OCI-LY1 (cell line): ENCODE measurements at regions not wholly inside any gene's neighbourhood (a gene's known extent, or its start where the extent isn't known, plus 50 kb on each side); places are given as distances from the start of the nearest gene placed in this dataset.

Source experiments
- EZH2 ChIP-seq: fragments of 200-600 bp; sonication (generic), shearing (Covaris generic); IDR thresholded peaks from 2 replicates; pipeline ENCODE4 v1.8.0; 2017; ENCODE audit warnings: borderline replicate concordance, mixed run types, mild to moderate bottlenecking, antibody characterized with exemption, low read length, moderate library complexity, mixed read lengths
- TF ChIP-seq, protein P1 (sequence below): fragments of 200-600 bp; sonication (generic), shearing (Covaris generic); IDR thresholded peaks from 2 replicates; pipeline ENCODE4 v1.5.1; 2017; ENCODE audit warnings: mild to moderate bottlenecking, antibody characterized with exemption, low read length, moderate library complexity, mixed read lengths

DNA sequence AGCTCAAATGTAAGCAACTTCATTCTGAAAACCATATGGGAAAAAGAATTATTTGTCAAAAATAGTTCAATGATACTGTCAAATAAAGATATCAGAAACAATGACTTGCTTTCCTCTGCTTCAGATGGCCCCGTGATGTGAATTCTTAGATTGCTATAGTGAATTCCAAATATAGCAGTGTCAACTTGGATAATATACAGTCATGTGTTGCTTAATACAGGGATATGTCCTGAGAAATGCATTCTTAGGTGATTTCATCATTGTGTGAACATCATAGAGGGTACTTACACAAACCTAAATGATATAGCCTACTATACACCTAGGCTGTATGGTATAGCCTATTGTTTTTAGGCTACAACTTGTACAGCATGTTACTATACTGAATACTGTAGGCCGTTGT is 108.7 kb upstream of the MIS18BP1 start:
- TF ChIP-seq, protein P1, sequence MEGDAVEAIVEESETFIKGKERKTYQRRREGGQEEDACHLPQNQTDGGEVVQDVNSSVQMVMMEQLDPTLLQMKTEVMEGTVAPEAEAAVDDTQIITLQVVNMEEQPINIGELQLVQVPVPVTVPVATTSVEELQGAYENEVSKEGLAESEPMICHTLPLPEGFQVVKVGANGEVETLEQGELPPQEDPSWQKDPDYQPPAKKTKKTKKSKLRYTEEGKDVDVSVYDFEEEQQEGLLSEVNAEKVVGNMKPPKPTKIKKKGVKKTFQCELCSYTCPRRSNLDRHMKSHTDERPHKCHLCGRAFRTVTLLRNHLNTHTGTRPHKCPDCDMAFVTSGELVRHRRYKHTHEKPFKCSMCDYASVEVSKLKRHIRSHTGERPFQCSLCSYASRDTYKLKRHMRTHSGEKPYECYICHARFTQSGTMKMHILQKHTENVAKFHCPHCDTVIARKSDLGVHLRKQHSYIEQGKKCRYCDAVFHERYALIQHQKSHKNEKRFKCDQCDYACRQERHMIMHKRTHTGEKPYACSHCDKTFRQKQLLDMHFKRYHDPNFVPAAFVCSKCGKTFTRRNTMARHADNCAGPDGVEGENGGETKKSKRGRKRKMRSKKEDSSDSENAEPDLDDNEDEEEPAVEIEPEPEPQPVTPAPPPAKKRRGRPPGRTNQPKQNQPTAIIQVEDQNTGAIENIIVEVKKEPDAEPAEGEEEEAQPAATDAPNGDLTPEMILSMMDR: no peak
- TF ChIP-seq EZH2: no peak
